ENCODE measurements at regions not wholly inside any gene's neighbourhood (a gene's known extent, or its start where the extent isn't known, plus 50 kb on each side); places are given as distances from the start of the nearest gene placed in this dataset.
A peak's percentile ranks its signal among the peaks of the same experiment; 100 is the strongest.

DNA sequence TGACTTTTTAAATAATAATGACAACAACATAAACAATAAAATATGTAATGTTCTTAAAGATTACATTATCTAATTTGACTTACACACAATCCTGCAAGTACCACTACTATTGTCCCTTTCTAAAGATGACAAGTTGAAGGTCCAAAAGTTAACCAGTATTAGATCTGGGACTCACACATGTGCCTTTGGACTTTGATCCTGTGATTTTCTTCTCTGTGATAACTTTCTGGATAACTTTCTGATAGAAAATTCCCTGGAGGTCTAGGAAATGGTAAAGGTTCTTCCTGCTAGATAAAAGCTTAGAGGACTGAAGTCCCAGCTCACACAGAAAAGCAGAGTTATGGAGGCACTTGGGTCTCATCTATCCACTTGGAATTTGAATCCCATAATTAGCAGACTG, 311.9 kb upstream of the KLHL29 start:
- DNase-seq: no peak

DNA sequence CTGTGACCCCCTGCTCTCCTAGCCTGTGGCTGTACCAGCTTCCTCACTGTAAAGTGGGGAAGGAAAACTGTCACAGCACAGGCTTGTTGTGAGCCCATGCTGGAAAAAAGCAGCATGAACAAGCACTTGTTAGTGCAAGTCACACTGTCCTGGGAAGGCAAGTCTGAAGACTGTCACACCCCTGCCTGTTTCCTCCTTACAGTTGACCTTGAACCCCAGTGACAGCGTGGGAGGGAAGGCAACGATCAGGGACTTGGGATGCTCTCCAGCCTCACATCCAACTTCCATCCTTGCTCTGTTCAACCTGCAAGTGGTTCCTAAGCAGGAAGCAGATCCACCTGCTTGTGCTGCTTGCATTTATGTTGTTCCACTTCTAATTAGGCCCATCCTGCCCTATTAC, 311.3 kb upstream of the KLHL29 start:
- DNase-seq: peak in 1 of 2 experiments; percentile 51

DNA sequence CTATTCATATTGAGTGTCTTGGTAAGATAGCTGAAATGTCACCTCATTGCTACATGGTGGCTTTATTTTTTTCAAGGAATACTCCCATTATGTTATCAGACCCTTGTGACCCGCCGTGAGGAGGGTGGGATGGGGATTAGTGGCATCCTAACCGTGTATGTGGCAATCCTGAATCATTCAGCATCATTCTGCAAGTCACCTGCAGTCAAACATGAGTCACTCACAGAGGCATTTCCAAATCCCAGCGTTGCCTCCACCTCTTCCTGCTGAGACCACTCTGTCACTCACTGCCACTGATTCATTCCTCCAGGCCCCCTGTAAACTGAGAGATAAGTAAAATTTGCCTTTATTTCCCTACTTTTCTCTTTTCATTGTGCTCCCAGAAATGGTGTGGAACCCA, 307.4 kb upstream of the KLHL29 start:
- no peak for DNase-seq

- DNase-seq: no peak
These were observed 306.1 kb upstream of the KLHL29 start for GRCh38 chr2:23078784-23079434.

- no peak for DNase-seq
These were observed 301.0 kb upstream of the KLHL29 start for GRCh38 chr2:23083966-23084365.

- no peak for DNase-seq
These were observed 294.0 kb upstream of the KLHL29 start for GRCh38 chr2:23091019-23091418.

DNA sequence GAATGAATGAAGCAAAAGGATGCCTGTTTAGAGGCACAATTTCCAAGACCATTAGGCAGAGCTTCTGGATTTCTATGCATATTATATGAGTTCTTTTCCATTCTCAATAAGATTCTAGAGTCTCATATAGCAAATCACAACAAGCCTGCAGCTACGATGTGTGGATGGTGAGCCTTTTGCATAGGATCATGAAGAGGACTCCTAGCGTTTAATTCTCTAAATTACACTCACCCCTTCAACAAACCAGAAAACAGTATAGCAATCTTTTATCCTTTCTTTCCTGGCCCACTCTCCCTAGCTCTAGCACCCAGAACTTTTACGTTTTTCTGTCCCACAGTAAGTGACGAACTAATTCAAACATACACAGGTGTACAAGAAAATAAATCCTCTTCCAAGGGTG, 293.1 kb upstream of the KLHL29 start:
- no peak for DNase-seq

DNA sequence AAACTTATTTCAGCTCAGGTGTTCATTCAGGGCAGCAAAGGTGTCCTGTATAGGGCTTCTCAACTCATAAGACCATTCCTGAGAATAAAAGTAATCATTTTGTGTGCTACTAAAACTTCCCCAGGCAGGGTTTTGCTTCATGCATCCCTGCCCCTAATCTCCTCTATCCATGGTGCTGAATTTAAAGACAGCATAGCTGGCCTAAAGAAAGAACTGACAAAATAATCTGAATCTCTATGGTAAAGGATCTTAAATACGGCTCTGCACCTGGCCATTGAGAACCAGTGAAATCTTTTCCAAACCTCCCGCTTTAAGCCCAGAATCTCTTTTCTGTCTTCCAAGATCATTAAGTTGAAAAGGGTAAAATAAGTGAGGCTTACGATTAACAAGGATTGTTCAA, 292.1 kb upstream of the KLHL29 start:
- DNase-seq: no peak

GRCh38 chr2:23093513-23093912, 291.5 kb upstream of the KLHL29 start:
- peak; percentile 59 to 88 for DNase-seq

DNA sequence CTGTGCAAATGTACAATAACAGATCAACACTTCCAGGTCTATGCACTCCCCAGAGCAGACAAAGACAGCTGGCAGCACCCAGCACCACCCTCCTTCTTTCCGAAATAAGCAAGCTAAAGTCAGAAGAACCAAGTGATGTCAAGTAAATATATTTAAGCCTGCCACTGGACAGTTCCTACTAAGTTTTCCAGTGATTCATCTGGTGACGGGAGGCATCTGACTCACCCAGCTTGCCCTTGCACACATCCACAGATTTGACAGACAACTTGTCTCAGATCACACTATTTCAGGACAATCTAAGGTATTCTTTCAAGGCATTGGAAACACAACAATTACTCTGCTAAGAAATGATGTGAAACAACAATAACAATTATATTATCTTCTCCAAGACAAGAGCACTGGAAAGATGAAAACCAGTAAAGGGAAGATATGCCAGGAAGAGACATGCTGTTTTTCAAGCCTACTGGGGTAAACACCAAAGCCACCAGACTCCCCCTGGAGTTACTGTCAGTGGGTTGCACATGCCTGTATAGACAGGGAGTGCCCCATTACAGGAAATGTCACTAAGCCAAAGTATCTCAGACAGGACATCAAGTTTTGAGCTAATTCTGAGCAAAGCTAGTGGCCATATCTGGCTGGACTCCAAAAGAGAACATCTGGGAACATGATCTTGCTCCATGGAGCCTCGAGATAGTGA, 287.9 kb upstream of the KLHL29 start:
- DNase-seq: no peak

- DNase-seq: peak in 1 of 2 experiments; percentile 6
These were observed 284.6 kb upstream of the KLHL29 start for GRCh38 chr2:23100406-23100805.

DNA sequence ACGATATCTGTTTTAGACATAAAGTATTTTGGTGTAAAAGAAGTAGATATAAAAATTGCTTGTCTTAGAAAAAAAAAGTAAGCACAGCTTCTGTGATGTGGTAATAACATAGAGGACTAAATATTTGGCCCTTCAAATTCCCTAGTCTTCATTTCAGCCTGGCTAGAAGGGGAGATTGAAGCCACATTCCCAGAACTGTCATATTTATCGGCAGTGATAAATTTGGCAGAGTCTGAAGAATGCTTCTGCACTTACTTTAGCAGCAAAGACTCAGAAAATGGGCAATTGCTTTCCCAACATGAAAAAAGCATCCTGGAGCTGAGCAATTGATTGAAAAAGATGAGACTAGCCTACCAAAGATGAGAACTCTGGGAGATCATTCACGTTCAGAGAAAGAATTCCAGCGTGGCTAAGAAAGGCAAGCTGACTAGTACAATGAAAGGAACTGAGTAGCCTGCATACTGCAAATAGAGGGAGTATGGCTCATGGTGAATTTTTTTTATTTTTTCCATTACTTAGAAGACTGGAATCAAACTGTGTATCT, 278.7 kb upstream of the KLHL29 start:
- DNase-seq: no peak

- peak in 1 of 2 experiments; percentile 58 for DNase-seq
These were observed 277.5 kb upstream of the KLHL29 start for GRCh38 chr2:23107327-23107941.

- no peak for DNase-seq
These were observed 273.7 kb upstream of the KLHL29 start for GRCh38 chr2:23111263-23111662.

- no peak for DNase-seq
These were observed 272.5 kb upstream of the KLHL29 start for GRCh38 chr2:23112517-23112916.

DNA sequence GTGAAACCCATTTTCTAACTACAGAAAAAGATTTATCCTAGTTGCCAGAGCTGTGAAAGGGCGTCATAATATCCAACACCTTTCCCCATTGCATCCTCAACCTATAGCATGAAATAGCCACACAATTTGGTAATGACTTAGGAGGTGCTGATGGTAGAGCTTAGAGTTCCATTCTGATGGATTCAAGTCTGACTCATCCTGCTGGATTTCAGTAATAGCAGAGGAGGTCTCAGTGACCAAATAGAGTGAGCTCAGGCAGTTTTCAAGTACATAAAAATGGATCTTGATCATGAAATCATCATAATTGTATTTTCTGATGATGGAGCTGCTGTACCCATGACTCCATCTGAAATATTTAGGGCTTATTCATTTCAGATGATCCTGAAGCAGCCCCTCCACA, 270.7 kb upstream of the KLHL29 start:
- no peak for DNase-seq

GRCh38 chr2:23118313-23118712, 266.7 kb upstream of the KLHL29 start:
- no peak for DNase-seq

DNA sequence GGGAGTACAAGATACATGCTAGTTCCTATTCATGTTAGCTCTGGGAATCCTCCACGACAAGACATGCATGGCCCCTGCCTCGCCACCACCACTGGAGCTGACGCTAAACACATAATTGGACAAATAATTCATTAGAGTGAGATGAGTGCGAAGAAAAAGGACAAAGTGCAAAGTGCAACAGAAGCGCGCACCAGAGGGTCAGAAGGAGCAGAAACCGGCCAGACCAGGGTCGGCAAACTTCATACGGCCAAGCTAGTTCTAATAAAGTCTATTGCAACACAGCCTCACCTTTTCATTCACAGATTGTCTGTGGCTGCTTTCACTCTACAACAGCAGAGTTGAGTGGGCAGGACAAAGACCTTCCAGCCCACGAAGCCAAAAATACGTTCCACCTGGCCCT, 266.1 kb upstream of the KLHL29 start:
- DNase-seq: no peak

- no peak for DNase-seq
These were observed 264.8 kb upstream of the KLHL29 start for GRCh38 chr2:23120161-23120560.

- DNase-seq: no peak
These were observed 262.9 kb upstream of the KLHL29 start for GRCh38 chr2:23121968-23122648.

DNA sequence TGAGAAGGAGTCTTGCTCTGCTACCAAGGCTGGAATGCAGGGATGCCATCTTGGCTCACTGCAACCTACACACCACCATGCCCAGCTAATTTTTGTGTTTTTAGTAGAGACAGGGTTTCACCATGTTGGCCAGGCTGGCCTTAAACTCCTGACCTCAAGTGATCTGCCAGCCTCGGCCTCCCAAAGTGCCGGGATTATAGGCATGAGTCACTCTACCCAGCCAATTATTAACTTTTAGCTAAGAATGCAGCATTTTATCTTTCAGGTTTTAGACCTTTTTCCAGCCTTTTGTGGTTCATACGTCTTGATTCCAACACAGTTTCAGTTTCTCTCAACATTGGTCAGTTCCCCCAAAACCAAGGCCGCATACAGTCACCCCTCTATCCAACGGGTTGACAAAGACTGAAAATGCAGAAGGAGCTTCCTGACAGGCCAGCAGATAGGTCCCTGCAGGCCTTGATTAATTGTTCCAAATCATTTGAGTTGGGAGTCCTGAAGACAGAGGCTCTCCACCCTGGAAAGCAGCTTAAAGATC, 262.2 kb upstream of the KLHL29 start:
- no peak for DNase-seq

- DNase-seq: no peak
These were observed 261.3 kb upstream of the KLHL29 start for GRCh38 chr2:23123686-23124085.

GRCh38 chr2:23124214-23124750, 260.7 kb upstream of the KLHL29 start:
- DNase-seq: no peak
